ENCODE measurements at regions not wholly inside any gene's neighbourhood (a gene's known extent, or its start where the extent isn't known, plus 50 kb on each side); places are given as distances from the start of the nearest gene placed in this dataset.

DNA sequence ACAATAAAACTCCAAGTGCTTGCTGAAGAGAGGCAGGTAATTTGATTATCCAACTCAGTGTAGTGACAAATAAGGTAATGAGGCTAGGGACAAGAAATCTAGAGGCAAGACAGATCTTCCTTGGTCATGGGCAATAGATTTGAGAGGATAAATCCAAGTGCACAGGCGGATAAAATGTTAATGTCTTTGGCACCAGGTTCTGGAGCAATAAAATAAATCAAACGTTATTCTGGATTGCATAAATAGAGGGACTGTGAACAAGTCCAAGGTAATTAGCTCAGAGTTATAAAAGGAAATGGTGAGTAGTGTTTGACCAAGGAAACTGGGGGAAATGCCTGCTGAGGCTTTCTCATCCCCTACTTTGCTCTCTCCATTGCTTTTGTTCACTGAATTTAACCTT, 329.3 kb upstream of the PROX1 start:
- TF ChIP-seq CTCF (IDR thresholded peaks at IDR 0.05) = no peak
- TF ChIP-seq TEAD4 (IDR thresholded peaks at IDR 0.05; ENCODE audit: borderline replicate concordance, insufficient read depth) = no peak
- TF ChIP-seq SMC3 (IDR thresholded peaks at IDR 0.05; ENCODE audit: low read depth, low read length) = no peak
- no peak for TF ChIP-seq TAF1 (IDR thresholded peaks at IDR 0.05; ENCODE audit: borderline replicate concordance, low read depth, low read length)
- TF ChIP-seq MXI1 (IDR thresholded peaks at IDR 0.05; ENCODE audit: low read depth, low read length) = no peak

Data from SK-N-SH (cell line).